T-helper 1 cell treated with Interleukin-12 subunit alpha and Interleukin-12 subunit beta and Interleukin-4 antibody, amounts not matched to agents 30 ng/mL and 1 ng/mL, for 36 hours (primary cell): ENCODE measurements at regions not wholly inside any gene's neighbourhood (a gene's known extent, or its start where the extent isn't known, plus 50 kb on each side); places are given as distances from the start of the nearest gene placed in this dataset.
"Not testable (repeated sequence)": the region's sequence is repeated elsewhere in the genome, so short reads cannot be mapped to it uniquely, and the experiment has no call there.

Experiments
- intact Hi-C: fragments of 100-400 bp; cut with micrococcal nuclease; formaldehyde crosslinking; loops from one replicate; pipeline ENCODE4 v1.15.1; 2024

GRCh38 chr3:150328654-150329040 lies 79.5 kb upstream of the TSC22D2 start:
- intact Hi-C loops: no loop called here

DNA sequence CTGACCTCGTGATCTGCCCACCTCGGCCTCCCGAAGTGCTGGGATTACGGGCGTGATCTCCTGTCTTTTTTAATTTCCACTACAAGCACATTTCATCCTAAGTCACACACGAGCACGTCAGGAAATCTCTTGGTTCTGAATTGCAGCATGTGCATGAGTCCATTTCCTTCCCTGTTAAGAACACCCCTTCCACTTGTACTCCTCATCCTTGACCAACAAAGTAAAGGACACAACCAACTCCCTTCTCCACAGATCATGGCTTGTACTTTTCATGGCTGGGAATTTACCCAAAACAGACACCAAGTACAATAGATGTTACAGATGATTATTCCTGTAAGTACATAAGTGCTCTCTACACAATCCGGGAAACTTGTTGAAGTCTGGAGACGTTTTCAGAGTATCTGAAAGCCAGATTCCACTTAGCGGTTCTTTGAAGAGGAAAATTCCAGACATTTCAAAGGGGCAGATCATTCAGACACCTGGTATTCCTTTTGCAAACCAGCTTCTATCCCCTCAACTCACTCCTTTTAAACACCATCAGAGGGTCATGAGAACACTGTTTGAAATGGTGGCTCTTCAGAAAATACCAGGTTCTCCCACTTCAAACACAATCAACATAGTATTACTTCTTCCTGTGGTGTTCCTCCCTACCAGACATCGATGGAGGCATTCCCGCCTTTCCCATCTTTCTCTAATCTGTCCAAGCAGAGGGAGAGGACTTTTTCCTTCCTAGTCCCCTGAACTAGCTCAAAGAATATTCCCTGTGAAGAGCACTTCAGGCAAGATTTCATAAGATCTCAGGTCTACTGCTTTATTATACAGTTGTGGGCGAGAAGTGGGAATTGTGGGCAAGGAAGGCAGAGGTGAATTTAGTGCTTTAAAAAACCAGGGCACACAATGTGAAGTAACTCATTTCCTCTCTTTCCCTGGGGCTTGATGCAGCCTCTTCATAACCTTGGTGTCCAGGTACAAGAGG lies 80.1 kb upstream of the TSC22D2 start:
- intact Hi-C loops: no loop called here

- intact Hi-C loops: no loop called here
Measured at GRCh38 chr3:150324788-150325187, 83.3 kb upstream of the TSC22D2 start.

GRCh38 chr3:150324245-150324644 lies 83.9 kb upstream of the TSC22D2 start:
- intact Hi-C loops: no loop called here

DNA sequence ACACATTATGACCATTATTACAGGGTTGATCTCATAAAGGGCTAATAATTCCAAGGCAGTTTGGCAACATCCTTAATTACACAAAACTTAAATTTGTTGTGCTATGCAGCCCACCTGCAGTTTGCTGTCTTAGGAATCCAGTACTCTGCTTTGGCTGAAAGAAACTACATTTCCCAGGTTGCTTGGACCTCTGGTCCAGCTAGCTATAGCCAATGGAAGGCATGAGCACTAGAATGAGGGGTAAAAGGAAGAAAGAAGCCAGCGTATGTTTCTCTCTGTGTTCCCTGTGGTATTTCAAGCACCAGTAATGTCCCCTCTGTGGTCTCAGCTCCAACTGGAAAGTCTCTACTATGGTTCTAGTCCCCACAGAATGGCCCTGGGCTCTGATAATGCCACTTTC lies 84.3 kb upstream of the TSC22D2 start:
- intact Hi-C loops: no loop called here

GRCh38 chr3:150323091-150323490 lies 85.0 kb upstream of the TSC22D2 start:
- intact Hi-C loops: not testable (repeated sequence)

- intact Hi-C loops: not testable (repeated sequence)
Measured at GRCh38 chr3:150320971-150321370, 87.1 kb upstream of the TSC22D2 start.

DNA sequence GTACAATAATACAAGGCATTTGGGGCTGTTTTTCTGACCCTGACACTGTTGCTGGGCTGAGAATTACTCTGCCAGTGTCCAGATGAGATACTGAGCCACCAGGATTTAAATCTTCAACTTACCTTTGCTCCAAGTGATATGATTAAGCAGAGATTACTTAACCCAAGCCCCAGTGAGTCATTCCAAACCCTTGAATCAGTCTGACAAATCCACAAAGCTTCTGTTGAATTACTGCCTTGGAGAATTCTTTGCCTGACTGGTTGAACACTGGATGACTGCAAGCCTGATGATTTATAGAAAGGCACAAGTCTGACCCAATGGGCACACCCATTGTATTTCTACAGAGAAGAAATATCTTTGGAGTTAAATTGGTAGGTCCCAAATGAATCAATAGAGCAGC lies 88.2 kb upstream of the TSC22D2 start:
- intact Hi-C loops: no loop called here

- intact Hi-C loops: no loop called here
Measured at GRCh38 chr3:150317469-150317868, 90.6 kb upstream of the TSC22D2 start.

DNA sequence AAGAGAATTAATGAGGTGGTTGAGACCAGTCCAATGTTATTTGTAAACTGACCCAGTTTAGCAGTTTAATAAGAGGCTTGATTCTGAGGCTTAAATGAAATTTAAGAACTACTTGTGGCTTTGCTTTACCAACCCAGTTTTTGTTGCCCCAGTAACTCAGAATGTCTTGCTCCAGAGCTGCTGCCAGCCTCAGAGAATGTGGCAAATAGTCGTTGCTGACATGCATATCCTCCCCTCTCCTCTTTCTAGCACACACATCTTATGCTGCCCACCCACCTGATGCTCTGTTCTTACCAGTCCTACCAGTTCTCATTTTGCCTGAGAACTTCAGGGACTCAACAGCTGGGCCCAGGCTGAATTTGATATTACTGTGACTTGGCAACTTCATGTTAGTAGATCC lies 92.4 kb upstream of the TSC22D2 start:
- intact Hi-C loops: no loop called here

- intact Hi-C loops: no loop called here
Measured at GRCh38 chr3:150314248-150315004, 93.7 kb upstream of the TSC22D2 start.

DNA sequence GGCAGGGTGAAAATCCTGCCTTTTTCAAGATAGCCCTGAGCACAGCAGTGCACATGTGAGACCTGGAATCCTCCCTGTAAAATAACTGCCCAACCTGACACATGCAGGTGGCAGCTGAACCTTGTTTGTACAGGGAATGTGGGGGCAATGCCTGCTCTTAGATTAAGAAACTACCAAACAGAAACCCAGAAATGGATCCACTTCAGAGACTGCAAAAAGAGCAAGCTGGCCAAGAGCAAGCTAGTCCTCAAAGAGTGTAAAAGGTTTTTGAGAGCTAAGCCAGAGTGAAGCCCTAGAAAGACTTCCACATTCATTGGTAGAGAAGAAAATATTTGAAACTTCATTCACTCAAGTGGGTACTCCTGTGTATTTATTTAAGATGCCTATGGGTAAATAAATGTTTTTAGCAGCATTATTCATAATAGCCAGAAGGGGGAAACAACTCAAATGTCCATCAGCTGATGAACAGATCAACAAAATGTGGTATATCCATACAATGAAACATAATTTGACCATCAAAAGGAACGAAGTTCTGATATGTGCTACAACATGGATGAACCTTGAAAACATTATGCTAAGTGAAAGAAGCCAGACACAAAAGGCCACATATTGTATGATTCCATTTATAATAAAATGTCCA lies 96.0 kb upstream of the TSC22D2 start:
- intact Hi-C loops: no loop called here

- intact Hi-C loops: no loop called here
Measured at GRCh38 chr3:150311156-150311555, 96.9 kb upstream of the TSC22D2 start.

DNA sequence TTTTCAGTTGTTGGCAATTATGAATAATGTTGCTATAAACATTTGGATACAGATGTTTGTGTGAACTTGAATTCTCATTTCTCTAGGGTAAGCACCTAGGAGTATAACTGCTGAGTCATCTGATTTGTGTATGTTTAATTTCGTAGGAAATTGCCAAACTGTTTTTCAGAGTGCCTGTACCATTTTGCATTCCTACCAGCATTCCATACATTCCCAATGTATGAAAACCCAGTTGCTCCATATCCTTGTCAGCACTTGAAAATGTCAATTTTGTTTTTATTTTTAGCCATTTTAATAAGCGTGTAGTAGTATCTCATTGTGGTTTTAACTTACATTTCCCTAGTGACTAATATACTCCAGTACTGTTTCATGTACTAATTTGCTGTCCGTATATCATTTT lies 98.5 kb upstream of the TSC22D2 start:
- intact Hi-C loops: no loop called here

DNA sequence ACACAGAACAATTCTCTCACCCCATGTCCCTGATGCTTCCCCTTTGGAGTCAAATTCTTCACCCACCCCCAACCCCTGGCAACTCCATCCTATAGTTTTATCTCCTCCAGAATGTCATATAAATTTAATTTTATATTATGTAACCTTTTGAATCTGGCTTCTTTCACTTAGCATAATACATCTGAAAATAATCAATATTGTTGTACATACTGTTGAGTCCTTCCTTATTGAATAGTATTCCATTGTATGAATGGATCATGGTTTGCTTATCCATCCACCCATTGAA lies 98.9 kb upstream of the TSC22D2 start:
- intact Hi-C loops: no loop called here

DNA sequence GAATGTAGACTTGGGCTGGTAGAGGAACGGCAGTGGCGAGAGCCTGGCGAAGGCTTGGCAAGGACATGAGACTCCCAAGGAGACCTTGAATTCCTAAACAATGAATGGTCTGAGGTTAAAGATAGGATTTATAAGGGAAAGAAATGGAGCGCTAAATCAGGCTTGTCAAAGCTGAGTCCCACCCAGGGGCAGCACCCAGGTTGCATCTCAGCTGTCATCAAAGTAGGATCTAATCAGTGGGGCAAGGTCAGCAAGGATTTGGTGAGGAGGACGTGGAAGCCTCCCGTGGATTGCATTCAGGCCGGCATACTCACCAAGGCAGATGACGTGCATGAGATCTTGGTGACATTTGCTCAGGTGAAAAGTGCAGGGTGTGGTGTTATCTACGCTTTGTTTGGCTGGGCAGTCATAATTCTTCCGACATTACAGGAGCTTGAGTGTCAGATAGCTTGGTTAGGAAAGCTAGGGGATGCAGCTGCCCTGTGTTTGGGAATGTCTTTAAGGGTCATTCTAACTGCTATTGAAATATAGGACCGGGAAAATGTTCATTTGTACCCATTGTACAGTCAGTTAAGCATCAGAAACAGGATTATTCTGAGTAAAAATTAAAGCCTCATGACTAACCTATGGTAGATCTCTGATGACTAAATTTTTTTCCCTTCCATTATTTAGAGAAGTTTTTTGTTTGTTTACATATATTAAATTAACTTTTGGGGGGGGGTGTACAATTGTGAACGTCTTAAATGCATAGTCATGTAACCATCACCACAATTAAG lies 99.4 kb upstream of the TSC22D2 start:
- intact Hi-C loops: no loop called here

DNA sequence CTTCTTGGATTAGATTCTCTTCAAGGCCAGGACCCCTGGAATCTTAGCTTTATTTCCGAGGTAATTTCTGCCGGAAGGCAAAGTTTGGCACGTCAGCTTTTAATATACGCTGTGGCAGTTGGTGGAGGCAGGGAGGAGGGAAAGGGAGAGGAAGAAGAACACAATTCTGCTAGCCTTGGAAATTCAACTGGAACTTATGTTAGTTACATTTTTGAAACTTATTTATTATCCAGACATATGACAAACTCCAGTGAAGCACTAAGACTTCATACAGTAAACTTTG lies 100.1 kb upstream of the TSC22D2 start:
- intact Hi-C loops: no loop called here

DNA sequence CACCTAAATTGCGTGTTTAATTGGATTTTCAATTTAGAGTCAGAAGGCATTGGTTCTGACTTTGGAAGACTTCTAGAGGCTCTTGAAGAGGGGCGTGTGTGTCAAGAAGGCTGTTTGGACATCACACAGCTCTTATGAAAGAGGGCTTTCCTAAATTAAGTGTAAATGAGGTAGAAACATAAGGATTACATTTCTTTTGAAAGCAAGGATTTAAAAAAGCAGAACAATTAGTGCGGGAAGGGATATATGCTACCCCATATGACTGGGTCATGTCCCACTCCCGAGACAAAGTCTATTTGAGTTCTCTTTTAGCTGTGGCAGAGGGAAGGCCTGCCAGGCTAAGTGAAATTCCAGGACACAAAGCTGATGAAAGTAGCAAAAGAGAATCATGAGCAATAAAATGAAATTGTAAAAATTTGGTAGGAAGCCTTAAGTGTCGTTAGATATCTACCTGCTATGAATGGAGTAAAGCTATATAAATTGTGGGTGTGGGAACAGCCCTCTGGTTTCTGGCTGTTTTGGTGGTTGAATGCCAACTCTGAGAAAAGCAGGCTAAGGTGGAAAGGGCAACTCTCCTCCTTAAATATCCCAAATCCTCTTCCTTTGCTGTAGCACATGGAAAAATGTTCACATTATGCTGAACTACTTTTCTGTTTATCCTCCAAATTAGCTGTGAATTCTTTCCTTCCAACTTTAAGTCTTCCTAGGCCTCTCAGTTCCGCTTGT lies 100.6 kb upstream of the TSC22D2 start:
- intact Hi-C loops: no loop called here

GRCh38 chr3:150306906-150307305 lies 101.2 kb upstream of the TSC22D2 start:
- intact Hi-C loops: no loop called here

GRCh38 chr3:150306083-150306482 lies 102.0 kb upstream of the TSC22D2 start:
- intact Hi-C loops: no loop called here

- intact Hi-C loops: no loop called here
Measured at GRCh38 chr3:150303768-150304167, 104.3 kb upstream of the TSC22D2 start.
